ENCODE measurements at regions not wholly inside any gene's neighbourhood (a gene's known extent, or its start where the extent isn't known, plus 50 kb on each side); places are given as distances from the start of the nearest gene placed in this dataset.

GRCh38 chr12:75599061-75599460 is 87.7 kb upstream of the KRR1 start:
- peaks cover 22% of the 10 kb centered on the region for H3K27me3 Mint-ChIP-seq
- no peak overlapping the region for H3K4me3 Mint-ChIP-seq
- H3K27ac Mint-ChIP-seq = no peak overlapping the region
- H3K4me1 Mint-ChIP-seq (ENCODE audit: low read depth) = no peaks in the 10 kb centered on the region
- H3K36me3 Mint-ChIP-seq (ENCODE audit: low read depth) = no peaks in the 10 kb centered on the region
- no peaks in the 10 kb centered on the region for H3K9me3 Mint-ChIP-seq

- Mint-ChIP-seq H3K27me3 (peaks cover 21% of the 10 kb centered on the region), H3K4me3 (no peak overlapping the region), H3K9me3 (no peaks in the 10 kb centered on the region), H3K27ac (no peak overlapping the region), H3K4me1 (ENCODE audit: low read depth) (no peaks in the 10 kb centered on the region), H3K36me3 (ENCODE audit: low read depth) (no peaks in the 10 kb centered on the region)
These were observed 85.0 kb upstream of the KRR1 start for GRCh38 chr12:75596406-75596805.

GRCh38 chr12:75592638-75593335 is 81.4 kb upstream of the KRR1 start:
- H3K9me3 Mint-ChIP-seq = no peaks in the 10 kb centered on the region
- H3K4me1 Mint-ChIP-seq (ENCODE audit: low read depth) = peaks cover 18% of the 10 kb centered on the region
- no peak overlapping the region for H3K4me3 Mint-ChIP-seq
- no peak overlapping the region for H3K27ac Mint-ChIP-seq
- peaks cover 26% of the 10 kb centered on the region for H3K27me3 Mint-ChIP-seq
- H3K36me3 Mint-ChIP-seq (ENCODE audit: low read depth) = no peaks in the 10 kb centered on the region

- H3K27ac Mint-ChIP-seq = no peak overlapping the region
- H3K9me3 Mint-ChIP-seq = no peaks in the 10 kb centered on the region
- no peak overlapping the region for H3K4me3 Mint-ChIP-seq
- no peaks in the 10 kb centered on the region for H3K36me3 Mint-ChIP-seq (ENCODE audit: low read depth)
- H3K4me1 Mint-ChIP-seq (ENCODE audit: low read depth) = peaks cover 18% of the 10 kb centered on the region
- H3K27me3 Mint-ChIP-seq = peaks cover 25% of the 10 kb centered on the region
These were observed 80.7 kb upstream of the KRR1 start for GRCh38 chr12:75592086-75592485.

- H3K36me3 Mint-ChIP-seq (ENCODE audit: low read depth) = no peaks in the 10 kb centered on the region
- H3K4me1 Mint-ChIP-seq (ENCODE audit: low read depth) = peaks cover 18% of the 10 kb centered on the region
- H3K4me3 Mint-ChIP-seq = no peak overlapping the region
These were observed 80.2 kb upstream of the KRR1 start for GRCh38 chr12:75591628-75592027.

GRCh38 chr12:75589801-75590200 is 78.4 kb upstream of the KRR1 start:
- no peak overlapping the region for H3K4me3 Mint-ChIP-seq
- no peaks in the 10 kb centered on the region for H3K9me3 Mint-ChIP-seq
- H3K27me3 Mint-ChIP-seq = peaks cover 30% of the 10 kb centered on the region
- peaks cover 18% of the 10 kb centered on the region for H3K4me1 Mint-ChIP-seq (ENCODE audit: low read depth)
- no peaks in the 10 kb centered on the region for H3K36me3 Mint-ChIP-seq (ENCODE audit: low read depth)
- H3K27ac Mint-ChIP-seq = no peak overlapping the region

More at GRCh38 chr12:75591628-75592027, 80.2 kb upstream of the KRR1 start:
- Mint-ChIP-seq H3K27ac (no peak overlapping the region), H3K9me3 (no peaks in the 10 kb centered on the region), H3K27me3 (peaks cover 29% of the 10 kb centered on the region)

GRCh38 chr12:75587340-75588106 is 76.1 kb upstream of the KRR1 start:
- Mint-ChIP-seq H3K9me3 (no peaks in the 10 kb centered on the region), H3K27ac (no peak overlapping the region), H3K36me3 (ENCODE audit: low read depth) (no peaks in the 10 kb centered on the region), H3K4me1 (ENCODE audit: low read depth) (peaks cover 18% of the 10 kb centered on the region), H3K4me3 (no peak overlapping the region), H3K27me3 (peaks cover 27% of the 10 kb centered on the region)

GRCh38 chr12:75585330-75585729 is 73.9 kb upstream of the KRR1 start:
- no peaks in the 10 kb centered on the region for H3K9me3 Mint-ChIP-seq

GRCh38 chr12:75583355-75583754 is 71.9 kb upstream of the KRR1 start:
- no peak overlapping the region for H3K4me3 Mint-ChIP-seq
- no peaks in the 10 kb centered on the region for H3K9me3 Mint-ChIP-seq
- H3K36me3 Mint-ChIP-seq (ENCODE audit: low read depth) = no peaks in the 10 kb centered on the region
- peaks cover 6% of the 10 kb centered on the region for H3K4me1 Mint-ChIP-seq (ENCODE audit: low read depth)
- peaks cover 15% of the 10 kb centered on the region for H3K27me3 Mint-ChIP-seq
- no peak overlapping the region for H3K27ac Mint-ChIP-seq

More at GRCh38 chr12:75585330-75585729, 73.9 kb upstream of the KRR1 start:
- peaks cover 25% of the 10 kb centered on the region for H3K27me3 Mint-ChIP-seq
- H3K4me3 Mint-ChIP-seq = no peak overlapping the region
- H3K27ac Mint-ChIP-seq = no peak overlapping the region
- peaks cover 24% of the 10 kb centered on the region for H3K4me1 Mint-ChIP-seq (ENCODE audit: low read depth)
- no peaks in the 10 kb centered on the region for H3K36me3 Mint-ChIP-seq (ENCODE audit: low read depth)

- Mint-ChIP-seq H3K4me1 (ENCODE audit: low read depth) (peaks cover 6% of the 10 kb centered on the region), H3K27me3 (peaks cover 9% of the 10 kb centered on the region), H3K4me3 (no peak overlapping the region), H3K27ac (no peak overlapping the region), H3K9me3 (no peaks in the 10 kb centered on the region), H3K36me3 (ENCODE audit: low read depth) (no peaks in the 10 kb centered on the region)
These were observed 70.1 kb upstream of the KRR1 start for GRCh38 chr12:75581515-75581914.

- no peaks in the 10 kb centered on the region for H3K9me3 Mint-ChIP-seq
These were observed 68.1 kb upstream of the KRR1 start for GRCh38 chr12:75579552-75579951.

GRCh38 chr12:75578546-75578945 is 67.1 kb upstream of the KRR1 start:
- Mint-ChIP-seq H3K27me3 (peaks cover 4% of the 10 kb centered on the region), H3K9me3 (no peaks in the 10 kb centered on the region), H3K4me3 (no peak overlapping the region), H3K4me1 (ENCODE audit: low read depth) (peaks cover 6% of the 10 kb centered on the region), H3K27ac (no peak overlapping the region), H3K36me3 (ENCODE audit: low read depth) (no peaks in the 10 kb centered on the region)

More at GRCh38 chr12:75579552-75579951, 68.1 kb upstream of the KRR1 start:
- Mint-ChIP-seq H3K27me3 (peaks cover 4% of the 10 kb centered on the region), H3K4me1 (ENCODE audit: low read depth) (peaks cover 6% of the 10 kb centered on the region), H3K36me3 (ENCODE audit: low read depth) (no peaks in the 10 kb centered on the region), H3K27ac (no peak overlapping the region), H3K4me3 (no peak overlapping the region)

- H3K4me1 Mint-ChIP-seq (ENCODE audit: low read depth) = peaks cover 6% of the 10 kb centered on the region
- no peak overlapping the region for H3K4me3 Mint-ChIP-seq
- peaks cover 4% of the 10 kb centered on the region for H3K27me3 Mint-ChIP-seq
- no peaks in the 10 kb centered on the region for H3K9me3 Mint-ChIP-seq
- no peaks in the 10 kb centered on the region for H3K36me3 Mint-ChIP-seq (ENCODE audit: low read depth)
- H3K27ac Mint-ChIP-seq = no peak overlapping the region
These were observed 66.4 kb upstream of the KRR1 start for GRCh38 chr12:75577812-75578211.

- H3K27me3 Mint-ChIP-seq = peaks cover 6% of the 10 kb centered on the region
- no peaks in the 10 kb centered on the region for H3K9me3 Mint-ChIP-seq
- H3K4me3 Mint-ChIP-seq = no peak overlapping the region
- no peak overlapping the region for H3K27ac Mint-ChIP-seq
- H3K36me3 Mint-ChIP-seq (ENCODE audit: low read depth) = no peaks in the 10 kb centered on the region
- no peaks in the 10 kb centered on the region for H3K4me1 Mint-ChIP-seq (ENCODE audit: low read depth)
These were observed 60.3 kb upstream of the KRR1 start for GRCh38 chr12:75571656-75572205.

GRCh38 chr12:75571204-75571603 is 59.8 kb upstream of the KRR1 start:
- H3K27ac Mint-ChIP-seq = no peak overlapping the region
- H3K4me3 Mint-ChIP-seq = no peak overlapping the region
- H3K36me3 Mint-ChIP-seq (ENCODE audit: low read depth) = no peaks in the 10 kb centered on the region
- no peaks in the 10 kb centered on the region for H3K9me3 Mint-ChIP-seq
- H3K4me1 Mint-ChIP-seq (ENCODE audit: low read depth) = no peaks in the 10 kb centered on the region
- peaks cover 6% of the 10 kb centered on the region for H3K27me3 Mint-ChIP-seq

Data from stimulated activated naive CD8-positive, alpha-beta T cell treated with anti-CD3 and anti-CD28 coated beads, Interleukin-15, Interleukin-2, amounts not matched to agents 100 ng/mL and 50 ng/mL, for 24 hours (primary cell).